GM18951 (cell line): ENCODE measurements at regions not wholly inside any gene's neighbourhood (a gene's known extent, or its start where the extent isn't known, plus 50 kb on each side); places are given as distances from the start of the nearest gene placed in this dataset.

Experiments
- POLR2A ChIP-seq: IDR thresholded peaks from 4 replicates; pipeline ENCODE4 v1.6.1; 2011; ENCODE audit warnings: mild to moderate bottlenecking; ENCODE audit not compliant: insufficient read length, insufficient read depth; ENCODE audit errors: extremely low read depth
- in situ Hi-C: fragments of 300-500 bp; cut with MboI; formaldehyde crosslinking; loops from one replicate; pipeline ENCODE4 v1.12.0; 2022; ENCODE audit warnings: low sequenced_read_pairs, mixed read lengths, inconsistent platforms; ENCODE audit not compliant: unreplicated experiment

DNA sequence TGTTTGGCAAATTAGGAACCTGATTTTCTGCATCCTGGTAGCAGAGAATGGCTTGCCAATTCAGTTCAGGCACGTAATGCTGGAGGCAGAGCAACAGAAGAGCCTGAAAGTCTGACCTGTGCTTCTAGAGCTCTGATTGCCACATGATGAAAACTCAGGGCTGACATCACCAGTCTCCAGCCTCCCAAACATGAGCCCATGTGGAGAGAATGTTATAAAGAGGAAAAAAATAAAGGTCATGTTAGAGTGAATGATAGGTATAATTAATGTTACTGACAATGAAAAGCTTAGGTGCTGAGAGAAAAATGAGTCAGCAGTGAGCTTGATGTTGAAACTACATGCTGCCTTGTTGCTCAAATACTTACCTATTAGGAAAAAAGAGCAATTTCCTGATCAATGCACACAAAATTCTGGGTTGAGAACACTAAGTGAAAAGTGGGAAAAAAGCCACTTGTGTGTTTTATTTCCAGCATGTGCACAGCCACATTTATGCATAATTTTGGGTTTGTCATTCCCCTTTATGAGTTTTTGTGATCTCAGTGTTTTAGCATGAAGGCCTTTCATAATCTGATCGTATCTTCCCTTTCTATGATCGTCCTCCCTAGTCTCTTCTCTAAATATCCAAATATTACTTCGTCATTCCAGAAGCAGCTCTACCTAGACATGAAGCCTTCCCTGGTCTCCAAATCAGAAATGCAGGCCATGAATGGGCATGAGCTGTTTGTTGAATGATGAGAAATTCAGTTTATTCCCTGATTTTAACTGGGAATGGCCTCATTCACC, 113.3 kb upstream of the CPEB2 start:
- in situ Hi-C loops: no loop called here

DNA sequence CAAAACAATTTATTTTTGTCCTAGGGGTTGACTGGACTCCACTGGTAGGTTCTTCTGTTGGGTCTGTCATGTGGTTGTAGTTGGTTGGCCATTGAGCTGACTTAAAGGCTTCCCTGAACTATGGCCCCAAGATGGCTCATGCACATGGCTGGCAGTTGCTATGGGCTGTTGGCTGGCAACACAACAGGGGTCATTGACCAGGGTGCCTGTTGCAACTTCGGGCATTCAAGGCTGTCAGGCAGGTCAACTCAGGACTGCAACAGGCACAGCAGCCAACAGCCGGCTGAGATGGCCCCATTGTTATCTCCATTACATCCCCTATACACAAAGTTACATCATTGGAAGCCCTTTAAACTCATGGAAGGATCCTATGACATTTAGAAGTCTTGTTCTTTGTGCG, 109.7 kb upstream of the CPEB2 start:
- no peak for TF ChIP-seq POLR2A
- in situ Hi-C loops: no loop called here

More for the DNA sequence above, 113.3 kb upstream of the CPEB2 start:
- no peak for TF ChIP-seq POLR2A

DNA sequence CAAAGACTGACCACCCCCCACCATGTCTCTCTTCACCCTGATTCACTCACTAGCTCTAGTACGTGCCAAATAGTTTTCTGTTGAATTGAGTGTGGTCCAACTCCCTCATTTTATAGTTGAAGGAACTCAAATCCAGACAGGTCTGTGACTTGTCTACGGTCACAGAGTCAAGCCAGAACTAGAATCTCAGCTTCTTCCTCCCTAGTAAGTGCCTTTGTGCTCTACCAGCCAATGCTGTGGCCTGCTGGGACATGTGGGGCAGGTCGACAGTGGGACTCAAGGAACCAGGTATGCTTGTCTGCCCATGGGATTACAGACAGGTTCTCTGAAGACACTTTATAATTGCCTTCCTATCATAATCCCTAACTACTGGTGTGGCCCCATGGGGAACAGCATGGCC, 108.6 kb upstream of the CPEB2 start:
- no peak for TF ChIP-seq POLR2A
- in situ Hi-C loops: no loop called here

DNA sequence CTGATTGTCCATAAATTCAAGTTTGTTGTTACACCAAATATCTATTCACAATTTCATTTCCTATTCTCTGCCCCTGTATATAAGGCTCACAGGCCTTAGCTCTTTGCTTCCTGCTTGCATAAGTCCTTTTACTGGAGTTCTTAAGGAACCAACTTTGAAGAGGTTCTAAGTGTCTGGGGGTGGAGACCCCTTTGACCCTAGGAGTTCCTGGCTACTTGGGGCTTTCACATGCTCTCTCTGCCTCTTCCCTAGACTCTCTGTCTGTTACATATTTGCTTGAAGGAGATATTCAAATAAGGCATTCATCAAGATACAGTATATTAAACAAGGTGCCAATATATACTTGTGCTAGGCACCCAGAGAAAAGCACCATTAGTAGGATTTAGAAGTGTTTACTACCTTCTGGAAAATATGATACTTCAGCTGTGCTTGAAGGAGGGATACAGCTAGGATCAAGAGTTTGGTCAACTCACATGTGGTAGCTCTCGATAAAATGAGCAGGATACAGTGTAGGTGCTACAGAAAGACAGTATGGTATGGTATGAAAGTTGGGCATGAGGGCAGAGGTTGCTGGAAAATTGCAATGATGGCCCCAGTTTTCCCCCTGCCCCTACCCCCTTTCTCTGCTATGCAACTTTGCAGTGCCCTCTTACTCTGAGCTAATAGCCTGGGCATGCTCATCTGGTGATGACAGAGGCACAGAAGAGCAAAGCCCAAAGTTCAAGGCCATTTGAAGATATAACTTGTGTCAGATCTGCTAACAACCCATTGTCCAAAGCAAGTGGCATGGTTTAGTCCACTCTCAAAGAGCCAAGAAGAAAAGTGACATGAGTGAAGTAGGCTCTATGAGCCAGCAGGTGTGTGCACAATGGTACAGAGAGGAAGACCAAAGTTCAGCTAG, 107.6 kb upstream of the CPEB2 start:
- in situ Hi-C loops: no loop called here

DNA sequence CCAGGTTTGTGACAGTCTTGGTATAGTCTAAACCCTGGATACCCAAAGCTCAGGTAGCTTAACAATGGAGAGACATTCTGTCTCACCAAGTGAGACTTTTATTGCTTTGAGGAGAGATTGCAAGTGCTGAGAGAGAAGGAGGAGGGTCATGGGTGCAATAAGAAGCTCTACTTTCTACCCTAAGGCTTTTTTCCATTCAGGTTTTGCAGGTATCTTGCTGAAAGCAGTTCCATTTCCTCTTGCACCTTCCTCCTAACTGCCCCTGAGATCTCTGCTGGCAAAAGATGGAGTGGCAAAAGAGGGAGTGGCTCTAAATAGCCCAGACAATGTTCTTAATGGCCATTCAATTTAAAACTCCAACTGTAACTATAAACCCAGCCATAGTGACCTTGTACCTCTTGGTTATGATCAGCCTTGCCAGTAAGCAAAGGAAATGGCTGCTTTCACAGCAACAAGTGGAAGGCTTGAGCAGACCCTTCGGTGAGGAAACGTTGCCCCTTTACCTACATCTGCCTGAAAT, 105.6 kb upstream of the CPEB2 start:
- no peak for TF ChIP-seq POLR2A
- in situ Hi-C loops: no loop called here

More for the DNA sequence above, 107.6 kb upstream of the CPEB2 start:
- no peak for TF ChIP-seq POLR2A

DNA sequence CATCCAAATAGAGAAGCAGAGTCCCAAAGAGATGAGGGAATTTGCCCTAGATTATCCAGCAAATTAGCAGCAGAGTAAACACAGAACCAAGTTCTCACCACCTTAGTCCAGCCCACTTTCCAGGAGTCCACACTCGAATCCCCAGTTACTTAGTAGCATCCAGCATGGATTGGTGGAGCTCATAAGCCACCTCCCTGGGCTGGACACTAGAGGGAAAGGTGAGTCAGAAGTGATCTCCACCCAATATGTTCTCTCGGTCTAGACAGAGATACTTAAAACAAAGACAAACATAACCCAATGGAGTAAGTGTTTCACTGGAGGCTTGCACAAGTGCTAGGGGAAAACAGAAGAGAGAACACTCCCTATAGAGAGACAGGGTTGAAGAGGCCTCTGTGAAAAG, 105.1 kb upstream of the CPEB2 start:
- TF ChIP-seq POLR2A: no peak
- in situ Hi-C loops: no loop called here

DNA sequence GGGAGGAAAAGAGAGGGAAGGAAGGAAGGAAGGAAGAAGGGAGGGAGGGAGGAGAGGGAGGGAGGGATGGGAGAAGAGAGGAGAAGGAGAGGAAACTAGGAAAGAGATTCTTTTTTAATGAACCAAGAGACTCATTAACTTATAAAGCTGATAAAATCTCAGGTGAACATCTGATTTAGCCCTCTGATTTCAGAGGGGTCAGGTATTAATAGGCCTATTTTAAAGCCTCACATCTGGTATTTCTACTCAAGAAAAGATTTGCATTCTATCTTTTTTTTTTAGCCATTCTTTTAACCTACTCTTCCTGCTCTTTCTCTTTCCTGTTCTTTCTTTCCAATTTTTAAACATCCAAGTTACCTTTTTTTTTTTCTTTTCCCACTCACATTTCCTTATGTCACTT, 103.3 kb upstream of the CPEB2 start:
- TF ChIP-seq POLR2A: no peak
- in situ Hi-C loops: no loop called here

DNA sequence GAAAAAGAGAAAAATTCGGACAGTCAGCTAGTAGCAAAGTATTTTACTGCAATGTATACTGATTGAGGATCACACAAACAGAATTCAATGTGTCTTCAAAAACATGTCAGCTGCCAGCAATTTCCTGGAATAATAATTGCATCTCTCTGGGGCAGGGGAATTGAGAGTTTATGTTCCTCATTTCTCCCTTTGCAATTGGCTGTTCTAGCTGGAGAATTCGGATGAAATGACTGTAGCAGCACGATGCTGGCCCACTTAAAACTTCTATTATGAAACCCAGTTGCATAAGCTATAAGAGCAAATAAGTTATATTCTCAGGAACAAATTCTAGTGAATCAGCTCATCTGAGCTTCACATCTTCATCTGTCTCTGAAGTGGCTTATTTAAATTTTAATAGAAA, 99.9 kb upstream of the CPEB2 start:
- no peak for TF ChIP-seq POLR2A
- in situ Hi-C loops: no loop called here

DNA sequence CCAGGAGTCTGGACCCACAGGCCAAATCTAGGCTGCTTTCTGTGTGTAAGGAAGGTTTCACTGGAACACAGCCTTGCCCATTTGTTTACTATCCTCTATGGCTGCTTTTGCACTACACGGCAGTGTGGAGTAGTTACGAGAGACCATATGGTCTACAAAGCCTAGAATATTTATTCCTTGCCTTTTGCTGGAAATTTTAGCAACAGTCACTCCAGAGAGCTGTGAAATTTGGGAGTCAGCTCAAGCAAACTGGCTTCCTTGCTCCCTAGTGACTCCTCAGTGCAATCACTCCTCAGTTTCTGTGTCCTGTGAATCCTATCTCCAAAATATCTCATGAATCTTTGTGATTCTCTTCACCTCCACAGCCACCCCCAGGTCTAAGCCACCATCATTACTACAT, 99.0 kb upstream of the CPEB2 start:
- TF ChIP-seq POLR2A: no peak
- in situ Hi-C loops: no loop called here

DNA sequence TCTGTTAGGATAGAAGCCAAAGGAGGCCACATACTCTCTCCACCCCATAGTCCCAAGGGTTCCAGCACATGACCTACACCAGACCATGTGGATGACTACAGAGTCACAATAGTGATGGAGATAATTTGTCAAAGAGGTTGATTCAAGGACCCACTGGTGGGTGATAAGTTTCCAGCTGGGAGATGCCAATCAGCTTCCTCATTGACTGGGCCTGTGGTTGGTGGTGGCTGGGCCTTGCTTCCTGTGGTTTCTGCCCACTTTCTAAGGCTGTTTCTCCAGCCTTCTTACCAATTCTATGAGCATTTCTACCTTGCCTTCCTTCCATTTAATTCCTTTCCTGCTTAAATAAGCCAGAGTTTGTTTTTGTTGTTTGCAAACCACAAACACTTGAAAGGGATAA, 95.5 kb upstream of the CPEB2 start:
- in situ Hi-C loops: no loop called here
- TF ChIP-seq POLR2A: no peak

DNA sequence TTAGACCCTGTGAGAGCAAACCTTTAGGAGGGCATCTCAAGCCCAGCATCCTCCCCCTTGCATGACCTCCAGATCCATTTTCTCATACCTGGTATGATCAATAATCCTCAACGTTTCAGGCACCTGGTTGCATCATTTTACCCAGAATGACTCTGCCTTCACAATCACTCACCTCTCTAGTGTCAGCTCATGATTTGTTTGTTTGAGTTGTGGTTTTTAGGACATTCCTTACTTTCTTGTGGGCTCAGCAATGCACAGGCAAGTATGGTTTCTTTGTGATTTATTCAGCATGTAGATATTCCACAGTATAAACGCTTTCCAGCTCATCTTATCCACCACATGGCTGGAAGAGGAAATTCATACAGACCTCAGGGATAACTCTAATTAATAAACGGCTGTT, 93.6 kb upstream of the CPEB2 start:
- TF ChIP-seq POLR2A: no peak
- in situ Hi-C loops: no loop called here

DNA sequence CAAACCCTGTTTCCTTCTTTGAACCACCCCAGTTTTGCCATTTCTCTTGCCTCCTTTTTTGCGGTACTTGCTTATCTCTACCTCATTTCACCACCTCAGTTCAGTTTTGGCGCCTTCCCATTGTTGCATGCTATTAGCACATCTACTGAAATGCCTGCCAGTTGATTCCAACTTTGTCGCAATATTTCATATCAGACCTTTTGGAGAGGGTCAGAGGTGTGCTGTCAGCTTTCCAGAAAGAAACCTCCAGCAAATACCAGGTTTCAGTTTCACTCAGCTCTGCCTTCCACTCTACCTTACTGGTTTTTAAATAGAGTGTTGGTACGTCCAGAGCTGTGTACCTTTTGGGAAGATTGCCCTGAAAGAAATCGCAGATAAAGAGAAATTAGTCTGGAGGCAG, 91.9 kb upstream of the CPEB2 start:
- in situ Hi-C loops: no loop called here
- TF ChIP-seq POLR2A: no peak

DNA sequence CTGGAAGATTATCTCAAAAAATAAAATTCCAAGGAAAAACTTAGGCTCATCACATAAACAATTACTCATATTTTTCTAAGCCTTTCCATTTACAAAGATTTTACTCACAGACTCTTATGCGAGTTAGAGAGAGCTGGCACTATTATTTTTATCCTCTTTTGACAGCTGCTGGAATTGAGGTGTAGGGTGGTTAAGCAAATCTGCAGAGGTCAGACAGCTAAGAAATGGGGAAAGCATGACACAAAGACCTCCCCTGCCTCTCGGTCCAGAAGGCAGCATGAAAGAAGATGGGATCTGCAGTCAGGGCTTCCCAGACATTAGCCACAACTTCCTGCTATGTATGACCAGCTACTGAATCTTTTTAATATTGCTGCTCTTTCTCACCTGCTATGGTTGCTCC, 89.9 kb upstream of the CPEB2 start:
- in situ Hi-C loops: no loop called here
- TF ChIP-seq POLR2A: no peak
